Mammary epithelial cell (primary cell): ENCODE measurements at regions not wholly inside any gene's neighbourhood (a gene's known extent, or its start where the extent isn't known, plus 50 kb on each side); places are given as distances from the start of the nearest gene placed in this dataset.

Experiments used
- EZH2 ChIP-seq: IDR thresholded peaks from 2 replicates; pipeline ENCODE4 v1.6.1; 2012; ENCODE audit warnings: low read length, inconsistent platforms, borderline replicate concordance
- TF ChIP-seq, protein P1 (sequence below), 2 donors: IDR thresholded peaks in 1 of 2; conservative IDR thresholded peaks in 1 of 2; 2 replicates each; pipeline ENCODE4 v1.5.1; 2011 to 2012; ENCODE audit warnings: inconsistent platforms in 2 of 2, low read length in 2 of 2, mild to moderate bottlenecking in 2 of 2, control low read depth in 1 of 2, low read depth in 1 of 2; ENCODE audit not compliant: insufficient read depth in 1 of 2; ENCODE audit errors: extremely low read depth in 1 of 2

DNA sequence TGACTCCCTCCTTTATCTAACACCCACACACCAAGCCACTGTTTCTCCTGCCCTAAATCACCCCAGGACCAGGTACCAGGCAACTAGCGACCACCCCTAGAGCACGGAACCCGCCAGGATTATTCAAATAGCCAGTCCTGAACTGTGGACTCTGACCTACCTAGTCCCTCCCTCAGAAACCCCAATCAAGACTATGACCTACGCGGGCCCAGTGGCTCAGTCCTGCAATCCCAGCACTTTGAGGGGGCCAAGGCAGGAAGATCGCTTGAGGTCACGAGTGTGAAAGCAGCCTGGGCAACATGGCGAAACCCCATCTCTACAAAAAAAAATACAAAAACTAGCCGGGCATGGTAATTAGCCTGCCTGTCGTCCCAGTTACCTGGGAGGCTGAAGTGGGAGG lies 232.8 kb upstream of the FOXK1 start:
- TF ChIP-seq, protein P1, sequence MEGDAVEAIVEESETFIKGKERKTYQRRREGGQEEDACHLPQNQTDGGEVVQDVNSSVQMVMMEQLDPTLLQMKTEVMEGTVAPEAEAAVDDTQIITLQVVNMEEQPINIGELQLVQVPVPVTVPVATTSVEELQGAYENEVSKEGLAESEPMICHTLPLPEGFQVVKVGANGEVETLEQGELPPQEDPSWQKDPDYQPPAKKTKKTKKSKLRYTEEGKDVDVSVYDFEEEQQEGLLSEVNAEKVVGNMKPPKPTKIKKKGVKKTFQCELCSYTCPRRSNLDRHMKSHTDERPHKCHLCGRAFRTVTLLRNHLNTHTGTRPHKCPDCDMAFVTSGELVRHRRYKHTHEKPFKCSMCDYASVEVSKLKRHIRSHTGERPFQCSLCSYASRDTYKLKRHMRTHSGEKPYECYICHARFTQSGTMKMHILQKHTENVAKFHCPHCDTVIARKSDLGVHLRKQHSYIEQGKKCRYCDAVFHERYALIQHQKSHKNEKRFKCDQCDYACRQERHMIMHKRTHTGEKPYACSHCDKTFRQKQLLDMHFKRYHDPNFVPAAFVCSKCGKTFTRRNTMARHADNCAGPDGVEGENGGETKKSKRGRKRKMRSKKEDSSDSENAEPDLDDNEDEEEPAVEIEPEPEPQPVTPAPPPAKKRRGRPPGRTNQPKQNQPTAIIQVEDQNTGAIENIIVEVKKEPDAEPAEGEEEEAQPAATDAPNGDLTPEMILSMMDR (conservative IDR thresholded peaks at IDR 0.05 in 1 of 2, IDR thresholded peaks at IDR 0.05 in 1 of 2; ENCODE audit: extremely low read depth in 1 of 2, insufficient read depth in 1 of 2, low read depth in 1 of 2, low read length in 2 of 2), result no peak
- no peak for TF ChIP-seq EZH2
